Brain microvascular endothelial cell (primary cell): ENCODE measurements at regions not wholly inside any gene's neighbourhood (a gene's known extent, or its start where the extent isn't known, plus 50 kb on each side); places are given as distances from the start of the nearest gene placed in this dataset.

Experiments
- DNase-seq: peaks from one replicate; pipeline ENCODE4 v3.0.0-alpha.2; 2020
- H3K27ac ChIP-seq: fragments of 250-450 bp; sonication (Bioruptor Pico); 2 replicates; pipeline ENCODE4 v1.5.1; 2020; ENCODE audit warnings: mild to moderate bottlenecking, moderate library complexity
- H3K27me3 ChIP-seq: fragments of 250-450 bp; sonication (Bioruptor Pico); replicated peaks from 2 replicates; pipeline ENCODE4 v1.5.1; 2020; ENCODE audit warnings: mild to moderate bottlenecking
- H3K36me3 ChIP-seq: fragments of 250-450 bp; sonication (Bioruptor Pico); replicated peaks from 2 replicates; pipeline ENCODE4 v1.5.1; 2020; ENCODE audit warnings: mild to moderate bottlenecking
- H3K4me3 ChIP-seq: 2 replicates; pipeline ENCODE4 v1.5.1; 2011; ENCODE audit warnings: low read depth, mild to moderate bottlenecking, control low read depth, low read length, moderate library complexity
- in situ Hi-C: cut with HindIII; loops from 2 replicates; pipeline ENCODE4 v1.10.0; 2017; ENCODE audit warnings: low sequenced_read_pairs, low pct_ligation_motif_present
- TF ChIP-seq, protein P1 (sequence below): IDR thresholded peaks from 2 replicates; pipeline ENCODE4 v1.5.1; 2011; ENCODE audit warnings: low read depth, mild to moderate bottlenecking, moderate library complexity, low read length, control low read depth, inconsistent platforms; ENCODE audit errors: missing control alignments

DNA sequence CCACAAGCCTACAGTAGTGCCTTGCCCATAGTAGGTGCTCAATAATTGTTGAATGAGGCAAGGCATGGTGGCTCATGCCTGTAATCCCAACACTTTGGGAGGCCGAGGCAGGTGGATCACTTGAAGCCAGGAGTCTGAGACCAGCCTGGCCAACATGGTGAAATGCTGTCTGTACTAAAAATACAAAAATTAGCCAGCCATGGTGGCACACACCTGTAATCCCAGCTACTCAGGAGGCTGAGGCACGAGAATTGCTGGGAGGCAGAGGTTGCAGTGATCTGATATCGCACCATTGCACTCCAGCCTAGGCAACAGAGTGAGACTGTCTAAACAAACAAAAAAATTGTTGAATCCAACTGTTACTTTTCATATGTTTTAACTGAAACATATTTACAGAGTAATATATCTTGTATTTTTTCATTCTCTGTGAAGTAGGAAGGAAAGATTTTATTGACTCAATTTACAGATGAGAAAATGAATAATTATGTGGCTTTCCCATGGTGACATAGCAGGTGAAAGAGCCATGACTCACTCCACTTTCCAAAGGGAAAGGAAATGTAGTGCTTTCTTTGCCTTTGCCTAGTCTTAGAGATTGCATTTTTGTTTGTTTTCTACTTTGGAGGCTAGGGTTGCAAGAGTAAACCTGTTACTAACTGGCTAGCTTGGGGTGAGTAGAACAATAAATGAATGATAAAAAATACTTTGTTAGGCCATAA, 95.4 kb upstream of the SLC38A4 start:
- DNase-seq = peak; percentile 37
- no peaks in the 10 kb centered on the region for H3K27me3 ChIP-seq
- no peaks in the 10 kb centered on the region for H3K36me3 ChIP-seq
- H3K27ac ChIP-seq = no peak overlapping the region
- TF ChIP-seq, protein P1, sequence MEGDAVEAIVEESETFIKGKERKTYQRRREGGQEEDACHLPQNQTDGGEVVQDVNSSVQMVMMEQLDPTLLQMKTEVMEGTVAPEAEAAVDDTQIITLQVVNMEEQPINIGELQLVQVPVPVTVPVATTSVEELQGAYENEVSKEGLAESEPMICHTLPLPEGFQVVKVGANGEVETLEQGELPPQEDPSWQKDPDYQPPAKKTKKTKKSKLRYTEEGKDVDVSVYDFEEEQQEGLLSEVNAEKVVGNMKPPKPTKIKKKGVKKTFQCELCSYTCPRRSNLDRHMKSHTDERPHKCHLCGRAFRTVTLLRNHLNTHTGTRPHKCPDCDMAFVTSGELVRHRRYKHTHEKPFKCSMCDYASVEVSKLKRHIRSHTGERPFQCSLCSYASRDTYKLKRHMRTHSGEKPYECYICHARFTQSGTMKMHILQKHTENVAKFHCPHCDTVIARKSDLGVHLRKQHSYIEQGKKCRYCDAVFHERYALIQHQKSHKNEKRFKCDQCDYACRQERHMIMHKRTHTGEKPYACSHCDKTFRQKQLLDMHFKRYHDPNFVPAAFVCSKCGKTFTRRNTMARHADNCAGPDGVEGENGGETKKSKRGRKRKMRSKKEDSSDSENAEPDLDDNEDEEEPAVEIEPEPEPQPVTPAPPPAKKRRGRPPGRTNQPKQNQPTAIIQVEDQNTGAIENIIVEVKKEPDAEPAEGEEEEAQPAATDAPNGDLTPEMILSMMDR = no peak
- H3K4me3 ChIP-seq = no peak overlapping the region
- in situ Hi-C loops = no loop called here

DNA sequence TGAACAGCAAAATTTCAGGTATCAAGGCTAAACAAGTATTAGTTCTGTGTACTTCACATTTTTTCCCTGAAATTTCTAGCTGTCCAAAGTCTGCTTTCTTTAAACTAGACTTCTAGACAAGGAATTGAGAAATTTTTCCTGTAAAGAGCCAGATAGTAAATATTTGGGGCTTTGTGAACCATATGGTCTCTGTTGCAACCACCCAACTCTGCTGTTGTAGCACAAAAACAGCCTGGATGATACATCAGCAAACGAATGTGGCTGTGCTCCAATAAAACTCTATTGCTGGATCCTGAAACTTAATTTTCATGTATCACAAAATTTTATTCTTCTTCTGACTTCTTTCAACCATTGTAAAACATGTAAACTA, 96.0 kb upstream of the SLC38A4 start:
- Histone ChIP-seq H3K27ac (no peak overlapping the region), H3K4me3 (no peak overlapping the region), H3K36me3 (no peaks in the 10 kb centered on the region), H3K27me3 (no peaks in the 10 kb centered on the region)
- DNase-seq = no peak
- TF ChIP-seq, protein P1 = no peak
- in situ Hi-C loops = no loop called here

DNA sequence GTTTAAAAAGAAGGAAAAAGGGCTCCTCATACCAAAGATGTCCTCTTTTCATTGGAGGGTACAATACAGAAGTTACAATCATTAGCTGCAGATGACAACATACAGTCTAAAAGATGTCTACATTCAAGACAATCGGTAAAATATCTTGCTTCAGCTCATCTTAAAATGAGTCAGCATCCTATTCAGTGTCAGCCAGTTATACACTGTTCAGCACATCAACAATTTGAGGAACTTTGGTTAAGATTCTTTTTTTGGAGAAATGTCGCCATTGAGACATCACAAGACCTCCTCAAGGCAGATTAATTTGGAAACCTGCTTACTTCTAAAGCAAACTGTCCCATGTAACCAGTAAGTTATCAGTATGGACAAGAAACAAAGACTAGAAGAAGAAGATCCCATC, 100.7 kb upstream of the SLC38A4 start:
- DNase-seq = no peak
- TF ChIP-seq, protein P1 = no peak
- Histone ChIP-seq H3K27me3 (no peaks in the 10 kb centered on the region), H3K4me3 (no peak overlapping the region), H3K36me3 (no peaks in the 10 kb centered on the region), H3K27ac (no peak overlapping the region)
- in situ Hi-C loops = no loop called here

DNA sequence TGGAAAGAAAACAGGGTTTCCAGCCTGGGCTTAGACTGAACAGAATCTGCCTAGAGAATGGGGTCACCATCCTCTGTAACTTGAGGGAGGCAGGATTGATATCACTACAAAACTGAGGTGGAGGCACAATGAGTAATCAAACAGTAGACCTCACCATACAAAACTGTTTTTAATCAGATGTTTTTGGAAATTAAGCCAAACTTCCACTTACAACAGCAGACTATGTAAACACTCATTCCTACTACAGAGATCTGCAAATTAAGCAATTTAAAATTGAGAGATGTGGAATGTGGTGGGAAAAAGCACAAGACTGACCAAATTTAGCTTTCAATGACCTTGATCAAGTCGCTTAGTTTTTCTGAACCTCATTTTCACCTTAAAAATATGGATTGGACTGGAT, 104.3 kb upstream of the SLC38A4 start:
- no peak overlapping the region for H3K4me3 ChIP-seq
- DNase-seq = no peak
- no peaks in the 10 kb centered on the region for H3K36me3 ChIP-seq
- no peak overlapping the region for H3K27ac ChIP-seq
- in situ Hi-C loops = no loop called here
- TF ChIP-seq, protein P1 = no peak
- no peaks in the 10 kb centered on the region for H3K27me3 ChIP-seq

DNA sequence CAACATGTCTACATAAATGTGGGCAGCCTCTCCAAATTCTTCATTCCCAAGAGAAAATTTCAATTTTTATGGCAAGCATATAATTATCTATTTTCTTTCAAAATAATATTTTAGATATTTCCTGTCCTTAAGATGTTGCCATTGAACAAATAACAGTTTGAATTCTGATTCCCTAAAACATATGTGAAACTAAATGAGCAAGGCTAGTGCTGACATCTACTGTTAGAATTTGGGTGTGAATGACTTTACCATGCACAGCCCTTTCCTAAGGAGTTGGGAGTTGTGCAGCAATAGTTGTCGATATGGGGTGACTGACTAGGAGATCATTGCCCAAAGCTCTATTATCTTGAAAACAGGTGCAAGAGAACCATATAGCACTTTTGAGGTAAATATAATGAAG, 108.2 kb upstream of the SLC38A4 start:
- Histone ChIP-seq H3K36me3 (no peaks in the 10 kb centered on the region), H3K27ac (no peak overlapping the region), H3K4me3 (no peak overlapping the region), H3K27me3 (no peaks in the 10 kb centered on the region)
- TF ChIP-seq, protein P1 = peak; percentile 66
- DNase-seq = peak; percentile 61
- in situ Hi-C loops = no loop called here
